ENCODE measurements at regions not wholly inside any gene's neighbourhood (a gene's known extent, or its start where the extent isn't known, plus 50 kb on each side); places are given as distances from the start of the nearest gene placed in this dataset.
"Not testable (repeated sequence)": the region's sequence is repeated elsewhere in the genome, so short reads cannot be mapped to it uniquely, and the experiment has no call there.

DNA sequence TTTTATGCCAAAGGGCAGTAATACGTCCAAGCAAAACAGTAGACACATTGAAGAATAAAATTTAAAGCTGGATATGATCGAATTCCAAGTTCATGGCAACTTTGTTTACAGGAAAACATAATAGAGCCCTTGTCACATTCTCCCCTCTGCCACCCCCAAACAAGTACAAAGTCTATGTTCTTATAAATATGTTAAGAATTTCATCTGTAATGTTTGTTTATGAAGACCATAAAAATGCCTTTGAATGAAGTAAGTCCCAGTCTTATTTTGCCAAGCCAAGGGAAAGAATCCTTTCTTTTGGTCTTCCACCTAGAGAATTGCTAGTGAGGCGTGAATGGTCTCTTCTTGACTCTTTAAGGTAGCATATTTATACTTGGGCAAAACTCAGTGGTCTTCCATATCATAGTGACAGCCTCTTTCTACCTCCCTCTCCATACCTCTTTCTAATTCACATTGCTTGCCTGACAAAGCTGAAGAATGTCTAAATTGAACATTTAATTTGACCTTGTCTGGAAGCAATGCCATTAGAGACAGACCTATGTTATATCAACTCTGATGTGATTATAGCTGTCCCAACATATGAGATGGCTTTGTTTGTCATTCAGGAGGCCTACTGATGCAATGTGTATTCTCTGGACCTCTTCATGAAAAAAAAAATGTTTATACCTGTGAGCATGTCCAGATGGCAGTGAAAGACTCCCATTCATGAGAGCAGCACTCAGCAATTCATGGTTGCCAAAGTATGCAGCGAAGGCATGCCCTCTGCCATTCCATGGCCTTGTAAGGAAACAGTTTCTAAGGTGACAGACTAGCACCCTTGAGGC lies 70.6 kb upstream of the CCN2 start:
- no peak overlapping the region for H3K27ac ChIP-seq (ENCODE audit: low read depth in 1 of 2, low read length in 2 of 2)
- Mint-ChIP-seq H3K4me1 (ENCODE audit: low read depth) (no peaks in the 10 kb centered on the region), H3K9me3 (no peaks in the 10 kb centered on the region), H3K27ac (no peak overlapping the region), H3K27me3 (peaks cover 3% of the 10 kb centered on the region), H3K4me3 (no peak overlapping the region), H3K36me3 (ENCODE audit: low read depth) (no peaks in the 10 kb centered on the region)
- TF ChIP-seq, protein P1, sequence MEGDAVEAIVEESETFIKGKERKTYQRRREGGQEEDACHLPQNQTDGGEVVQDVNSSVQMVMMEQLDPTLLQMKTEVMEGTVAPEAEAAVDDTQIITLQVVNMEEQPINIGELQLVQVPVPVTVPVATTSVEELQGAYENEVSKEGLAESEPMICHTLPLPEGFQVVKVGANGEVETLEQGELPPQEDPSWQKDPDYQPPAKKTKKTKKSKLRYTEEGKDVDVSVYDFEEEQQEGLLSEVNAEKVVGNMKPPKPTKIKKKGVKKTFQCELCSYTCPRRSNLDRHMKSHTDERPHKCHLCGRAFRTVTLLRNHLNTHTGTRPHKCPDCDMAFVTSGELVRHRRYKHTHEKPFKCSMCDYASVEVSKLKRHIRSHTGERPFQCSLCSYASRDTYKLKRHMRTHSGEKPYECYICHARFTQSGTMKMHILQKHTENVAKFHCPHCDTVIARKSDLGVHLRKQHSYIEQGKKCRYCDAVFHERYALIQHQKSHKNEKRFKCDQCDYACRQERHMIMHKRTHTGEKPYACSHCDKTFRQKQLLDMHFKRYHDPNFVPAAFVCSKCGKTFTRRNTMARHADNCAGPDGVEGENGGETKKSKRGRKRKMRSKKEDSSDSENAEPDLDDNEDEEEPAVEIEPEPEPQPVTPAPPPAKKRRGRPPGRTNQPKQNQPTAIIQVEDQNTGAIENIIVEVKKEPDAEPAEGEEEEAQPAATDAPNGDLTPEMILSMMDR (IDR thresholded peaks at IDR 0.05), result no peak
- intact Hi-C loops (cut with DNase I, micrococcal nuclease), result no loop called here
- no peaks in the 10 kb centered on the region for H3K9me3 ChIP-seq (ENCODE audit: control insufficient read depth in 1 of 2, insufficient read depth in 1 of 2, low read length in 2 of 2)
- no peak for DNase-seq
- H3K4me1 ChIP-seq (ENCODE audit: insufficient read depth, low read length), result no peaks in the 10 kb centered on the region
- ChIA-PET POLR2A (no interaction called here), CTCF (no interaction called here)
- no peaks in the 10 kb centered on the region for H3K27me3 ChIP-seq (ENCODE audit: control insufficient read depth in 1 of 2, insufficient read depth in 2 of 2, low read length in 2 of 2)
- no peaks in the 10 kb centered on the region for H3K36me3 ChIP-seq (ENCODE audit: insufficient read depth, low read length)
- ATAC-seq (ENCODE audit: poor library complexity), result no peak
- no peak overlapping the region for H3K4me3 ChIP-seq (ENCODE audit: low read length)

DNA sequence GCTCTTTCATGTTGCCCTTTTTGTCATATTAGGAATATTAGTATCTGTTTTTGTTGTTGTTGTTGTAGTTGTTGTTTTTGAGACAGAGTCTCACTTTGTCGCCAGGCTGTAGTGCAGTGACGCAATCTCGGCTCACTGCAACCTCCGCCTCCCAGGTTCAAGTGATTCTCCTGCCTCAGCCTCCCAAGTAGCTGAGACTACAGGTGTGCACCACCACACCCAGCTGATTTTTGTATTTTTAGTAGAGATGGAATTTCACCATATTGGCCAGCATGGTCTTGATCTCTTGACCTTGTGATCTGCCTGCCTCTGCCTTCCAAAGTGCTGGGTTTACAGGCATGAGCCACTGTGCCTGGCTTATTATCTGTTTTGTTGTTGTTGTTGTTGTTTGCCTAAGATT lies 69.7 kb upstream of the CCN2 start:
- H3K27me3 Mint-ChIP-seq; H3K27ac ChIP-seq (ENCODE audit: low read depth in 1 of 2, low read length in 2 of 2); DNase-seq; H3K36me3 Mint-ChIP-seq (ENCODE audit: low read depth); H3K36me3 ChIP-seq (ENCODE audit: insufficient read depth, low read length); intact Hi-C loops (cut with DNase I, micrococcal nuclease); H3K4me3 Mint-ChIP-seq; ATAC-seq (ENCODE audit: poor library complexity); H3K4me3 ChIP-seq (ENCODE audit: low read length); H3K27ac Mint-ChIP-seq; H3K9me3 Mint-ChIP-seq; H3K9me3 ChIP-seq (ENCODE audit: control insufficient read depth in 1 of 2, insufficient read depth in 1 of 2, low read length in 2 of 2); H3K4me1 ChIP-seq (ENCODE audit: insufficient read depth, low read length); POLR2A ChIA-PET; H3K27me3 ChIP-seq (ENCODE audit: control insufficient read depth in 1 of 2, insufficient read depth in 2 of 2, low read length in 2 of 2); H3K4me1 Mint-ChIP-seq (ENCODE audit: low read depth); CTCF ChIA-PET: not testable (repeated sequence)

DNA sequence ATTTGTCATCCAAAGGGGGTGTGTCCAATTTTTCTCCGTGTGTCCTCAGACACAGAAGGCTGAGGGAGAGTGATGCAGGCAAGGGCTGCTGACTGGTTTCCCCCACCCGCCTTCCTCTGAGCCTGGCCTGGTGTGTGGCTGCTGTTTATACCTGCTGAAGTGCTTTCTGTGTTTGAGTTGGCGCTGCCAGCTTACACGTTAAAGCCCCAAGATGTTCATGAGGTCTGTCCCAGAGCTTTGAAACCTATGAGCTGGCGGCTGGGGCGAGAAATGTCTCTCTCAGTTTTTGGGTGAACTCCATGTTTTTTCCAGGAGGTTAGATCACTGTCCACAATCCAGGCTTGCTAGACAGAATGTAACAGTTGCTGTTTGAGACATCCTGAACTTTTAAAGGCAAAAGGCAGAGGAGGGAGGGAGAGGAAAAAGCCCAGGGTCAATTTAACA lies 69.0 kb upstream of the CCN2 start:
- no peaks in the 10 kb centered on the region for H3K4me1 ChIP-seq (ENCODE audit: insufficient read depth, low read length)
- H3K9me3 Mint-ChIP-seq, result no peaks in the 10 kb centered on the region
- no peak overlapping the region for H3K4me3 Mint-ChIP-seq
- ChIA-PET POLR2A (no interaction called here), CTCF (no interaction called here)
- H3K36me3 ChIP-seq (ENCODE audit: insufficient read depth, low read length), result no peaks in the 10 kb centered on the region
- intact Hi-C loops (cut with DNase I, micrococcal nuclease), result no loop called here
- no peaks in the 10 kb centered on the region for H3K9me3 ChIP-seq (ENCODE audit: control insufficient read depth in 1 of 2, insufficient read depth in 1 of 2, low read length in 2 of 2)
- TF ChIP-seq, protein P1 (IDR thresholded peaks at IDR 0.05), result no peak
- no peaks in the 10 kb centered on the region for H3K36me3 Mint-ChIP-seq (ENCODE audit: low read depth)
- no peak overlapping the region for H3K27ac Mint-ChIP-seq
- no peak overlapping the region for H3K27ac ChIP-seq (ENCODE audit: low read depth in 1 of 2, low read length in 2 of 2)
- H3K27me3 Mint-ChIP-seq, result peaks cover 3% of the 10 kb centered on the region
- ATAC-seq (ENCODE audit: poor library complexity), result no peak
- no peaks in the 10 kb centered on the region for H3K4me1 Mint-ChIP-seq (ENCODE audit: low read depth)
- no peak overlapping the region for H3K4me3 ChIP-seq (ENCODE audit: low read length)
- no peaks in the 10 kb centered on the region for H3K27me3 ChIP-seq (ENCODE audit: control insufficient read depth in 1 of 2, insufficient read depth in 2 of 2, low read length in 2 of 2)
- no peak for DNase-seq

DNA sequence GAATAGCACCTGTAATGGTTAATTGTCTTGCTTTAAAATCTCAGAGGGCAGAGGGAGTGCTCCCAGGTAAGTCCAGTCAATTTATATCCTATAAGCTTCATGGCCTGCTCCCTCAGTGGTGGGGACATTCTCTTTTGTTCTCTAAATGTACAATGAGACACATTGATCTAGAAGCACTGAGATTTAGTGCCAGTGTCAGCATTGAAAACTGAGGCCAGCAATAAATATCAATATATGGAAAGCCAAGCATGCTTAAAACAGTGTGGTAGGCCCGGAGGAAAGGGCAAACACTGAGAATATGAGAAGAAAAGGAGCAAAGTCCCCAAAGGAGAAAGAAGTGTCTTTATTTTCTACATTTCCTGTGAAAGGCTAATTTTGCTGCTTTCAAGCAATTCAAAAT lies 68.4 kb upstream of the CCN2 start:
- H3K9me3 ChIP-seq (ENCODE audit: control insufficient read depth in 1 of 2, insufficient read depth in 1 of 2, low read length in 2 of 2), result no peaks in the 10 kb centered on the region
- ChIA-PET POLR2A (no interaction called here), CTCF (no interaction called here)
- intact Hi-C loops (cut with DNase I, micrococcal nuclease), result no loop called here
- H3K36me3 Mint-ChIP-seq (ENCODE audit: low read depth), result no peaks in the 10 kb centered on the region
- H3K4me3 Mint-ChIP-seq, result no peak overlapping the region
- H3K27ac Mint-ChIP-seq, result no peak overlapping the region
- no peak for DNase-seq
- H3K27ac ChIP-seq (ENCODE audit: low read depth in 1 of 2, low read length in 2 of 2), result no peak overlapping the region
- no peaks in the 10 kb centered on the region for H3K4me1 Mint-ChIP-seq (ENCODE audit: low read depth)
- TF ChIP-seq, protein P1 (IDR thresholded peaks at IDR 0.05), result no peak
- no peak for ATAC-seq (ENCODE audit: poor library complexity)
- H3K27me3 ChIP-seq (ENCODE audit: control insufficient read depth in 1 of 2, insufficient read depth in 2 of 2, low read length in 2 of 2), result no peaks in the 10 kb centered on the region
- H3K36me3 ChIP-seq (ENCODE audit: insufficient read depth, low read length), result no peaks in the 10 kb centered on the region
- H3K4me3 ChIP-seq (ENCODE audit: low read length), result no peak overlapping the region
- peaks cover 3% of the 10 kb centered on the region for H3K27me3 Mint-ChIP-seq
- no peaks in the 10 kb centered on the region for H3K9me3 Mint-ChIP-seq
- H3K4me1 ChIP-seq (ENCODE audit: insufficient read depth, low read length), result no peaks in the 10 kb centered on the region
